ENCODE measurements at regions not wholly inside any gene's neighbourhood (a gene's known extent, or its start where the extent isn't known, plus 50 kb on each side); places are given as distances from the start of the nearest gene placed in this dataset.

DNA sequence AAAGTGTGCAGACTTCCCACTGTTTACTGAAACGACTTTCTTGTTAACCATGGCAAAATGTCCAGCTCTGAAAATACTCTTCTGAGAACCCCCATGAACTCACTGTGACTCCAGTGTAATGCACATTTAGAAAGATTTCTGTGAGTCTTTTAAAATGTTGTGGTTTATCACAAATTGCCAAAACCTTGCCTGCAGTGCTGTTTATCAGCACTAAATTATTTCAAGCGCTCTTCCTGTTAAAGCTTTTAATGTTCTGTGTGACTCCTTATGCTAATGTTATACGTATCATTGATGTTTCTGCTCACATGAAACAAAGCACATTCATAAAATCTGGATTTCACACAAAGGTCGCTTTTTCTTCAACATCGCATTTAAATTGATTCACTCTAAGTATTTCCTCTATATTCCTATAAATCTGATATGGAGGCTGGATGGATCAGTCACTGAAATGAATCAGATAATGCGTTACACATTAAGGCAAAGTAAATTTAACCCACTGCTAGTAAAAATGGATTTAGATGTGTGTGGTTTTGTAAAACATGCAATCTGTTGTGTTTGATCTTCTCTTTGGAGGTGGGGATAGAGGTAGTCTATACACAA, 521.2 kb downstream of the NYAP2 start:
- H3K14ac ChIP-seq (ENCODE audit: low read length in 2 of 2): no peak overlapping the region
- H2BK12ac ChIP-seq (ENCODE audit: low read length in 2 of 2): no peak overlapping the region
- no peaks in the 10 kb centered on the region for H3K79me1 ChIP-seq (replicated peaks; ENCODE audit: low read length, poor library complexity, severe bottlenecking)
- no peak overlapping the region for H2AK5ac ChIP-seq (ENCODE audit: low read length, severe bottlenecking)
- no peak overlapping the region for H4K91ac ChIP-seq (ENCODE audit: low read length)
- no peaks in the 10 kb centered on the region for H3K36me3 ChIP-seq (ENCODE audit: control insufficient read depth in 1 of 2, insufficient read depth in 2 of 2, low read depth in 1 of 2, low read length in 2 of 2)
- no peak overlapping the region for H2BK15ac ChIP-seq (ENCODE audit: low read depth, poor library complexity, severe bottlenecking)
- WGBS: 88% methylated on average over 2 of the region's 6 CpGs
- H4K8ac ChIP-seq (ENCODE audit: low read length): no peak overlapping the region
- H3K27me3 ChIP-seq (ENCODE audit: control insufficient read depth in 1 of 2, insufficient read depth in 1 of 2, low read length in 2 of 2): no peaks in the 10 kb centered on the region
- H2AFZ ChIP-seq (ENCODE audit: low read depth, low read length): no peak overlapping the region
- no peak overlapping the region for H3K9ac ChIP-seq (ENCODE audit: low read length)
- no peak overlapping the region for H2BK5ac ChIP-seq (ENCODE audit: low read depth, low read length, poor library complexity, severe bottlenecking)
- H3K4me1 ChIP-seq (ENCODE audit: control insufficient read depth, insufficient read depth, low read depth, low read length): no peaks in the 10 kb centered on the region
- no peak overlapping the region for H3K4ac ChIP-seq (ENCODE audit: low read depth in 1 of 2, low read length in 2 of 2)
- DNase-seq: no peak
- no peak overlapping the region for H3K23ac ChIP-seq (ENCODE audit: low read length in 2 of 2)
- no peak overlapping the region for H3K4me3 ChIP-seq (ENCODE audit: insufficient read depth in 1 of 2, low read depth in 1 of 2, low read length in 2 of 2)
- H3K9me3 ChIP-seq (ENCODE audit: control insufficient read depth, low read length): peaks cover 14% of the 10 kb centered on the region
- H3K18ac ChIP-seq (ENCODE audit: low read depth in 1 of 2, low read length in 2 of 2): no peak overlapping the region
- no peak overlapping the region for H2BK120ac ChIP-seq (ENCODE audit: low read depth, low read length)
- H3K27ac ChIP-seq (ENCODE audit: low read length, poor library complexity, severe bottlenecking): no peak overlapping the region
- no peak overlapping the region for H3K4me2 ChIP-seq (ENCODE audit: low read length, poor library complexity, severe bottlenecking)

DNA sequence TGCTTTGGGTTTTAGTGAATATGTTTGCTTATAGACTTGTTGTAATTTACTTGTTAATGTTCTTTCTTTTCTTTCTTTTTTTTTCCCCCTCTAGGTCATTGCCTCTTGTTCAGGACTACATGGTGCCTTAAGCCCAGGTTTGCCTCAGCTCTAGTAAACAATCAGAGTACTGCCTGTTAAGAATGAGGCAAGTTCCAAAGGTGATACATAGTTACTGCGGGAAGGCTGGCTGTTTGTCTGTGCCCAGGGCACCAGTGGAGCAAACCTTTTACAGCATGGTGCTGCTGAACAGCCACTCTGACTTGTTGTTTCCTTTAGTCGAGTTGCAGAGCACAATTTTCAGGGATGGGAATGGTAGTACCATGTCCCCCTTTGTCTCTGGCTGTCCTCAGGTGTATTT, 517.2 kb downstream of the NYAP2 start:
- Histone ChIP-seq H3K9ac (ENCODE audit: low read length) (no peak overlapping the region), H3K4me2 (ENCODE audit: low read length, poor library complexity, severe bottlenecking) (no peak overlapping the region), H2BK120ac (ENCODE audit: low read depth, low read length) (no peak overlapping the region), H2AK5ac (ENCODE audit: low read length, severe bottlenecking) (no peak overlapping the region), H2BK5ac (ENCODE audit: low read depth, low read length, poor library complexity, severe bottlenecking) (no peak overlapping the region), H3K23ac (ENCODE audit: low read length in 2 of 2) (no peak overlapping the region), H2BK12ac (ENCODE audit: low read length in 2 of 2) (no peak overlapping the region), H3K4me3 (ENCODE audit: insufficient read depth in 1 of 2, low read depth in 1 of 2, low read length in 2 of 2) (no peak overlapping the region), H3K27ac (ENCODE audit: low read length, poor library complexity, severe bottlenecking) (no peak overlapping the region), H2BK15ac (ENCODE audit: low read depth, poor library complexity, severe bottlenecking) (no peak overlapping the region), H3K18ac (ENCODE audit: low read depth in 1 of 2, low read length in 2 of 2) (no peak overlapping the region), H4K8ac (ENCODE audit: low read length) (no peak overlapping the region), H3K36me3 (ENCODE audit: control insufficient read depth in 1 of 2, insufficient read depth in 2 of 2, low read depth in 1 of 2, low read length in 2 of 2) (no peaks in the 10 kb centered on the region), H3K4ac (ENCODE audit: low read depth in 1 of 2, low read length in 2 of 2) (no peak overlapping the region), H3K27me3 (ENCODE audit: control insufficient read depth in 1 of 2, insufficient read depth in 1 of 2, low read length in 2 of 2) (no peaks in the 10 kb centered on the region), H2AFZ (ENCODE audit: low read depth, low read length) (no peak overlapping the region), H3K9me3 (ENCODE audit: control insufficient read depth, low read length) (peaks cover 14% of the 10 kb centered on the region), H4K91ac (ENCODE audit: low read length) (no peak overlapping the region), H3K79me1 (replicated peaks; ENCODE audit: low read length, poor library complexity, severe bottlenecking) (no peaks in the 10 kb centered on the region), H3K14ac (ENCODE audit: low read length in 2 of 2) (no peak overlapping the region), H3K4me1 (ENCODE audit: control insufficient read depth, insufficient read depth, low read depth, low read length) (no peaks in the 10 kb centered on the region)
- no peak for DNase-seq
- 62% methylated on average over 2 of the region's 2 CpGs for WGBS

DNA sequence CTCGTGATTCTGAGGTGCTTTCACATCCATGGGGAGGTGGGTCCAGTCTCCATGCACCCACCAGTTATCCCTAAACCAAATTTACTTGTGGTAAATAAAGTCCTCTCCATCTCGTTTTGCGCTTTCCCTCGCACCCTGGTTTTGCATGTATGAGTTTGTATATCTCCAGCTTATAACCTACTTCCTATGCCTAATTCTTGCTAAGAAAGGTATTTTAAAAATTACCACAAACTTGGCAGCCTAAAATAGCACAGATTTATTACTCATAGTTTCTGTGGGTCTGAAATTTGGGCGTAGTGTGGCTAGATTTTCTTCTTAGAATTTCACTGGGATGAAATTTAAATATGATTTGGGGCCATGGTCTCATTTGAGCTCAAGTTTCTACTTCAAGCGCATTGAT, 511.5 kb downstream of the NYAP2 start:
- 83% methylated on average over 3 of the region's 6 CpGs for WGBS
- Histone ChIP-seq H3K4me3 (ENCODE audit: insufficient read depth in 1 of 2, low read depth in 1 of 2, low read length in 2 of 2) (no peak overlapping the region), H3K27ac (ENCODE audit: low read length, poor library complexity, severe bottlenecking) (no peak overlapping the region), H3K9ac (ENCODE audit: low read length) (no peak overlapping the region), H3K36me3 (ENCODE audit: control insufficient read depth in 1 of 2, insufficient read depth in 2 of 2, low read depth in 1 of 2, low read length in 2 of 2) (no peaks in the 10 kb centered on the region), H3K4ac (ENCODE audit: low read depth in 1 of 2, low read length in 2 of 2) (no peak overlapping the region), H4K91ac (ENCODE audit: low read length) (no peak overlapping the region), H3K23ac (ENCODE audit: low read length in 2 of 2) (no peak overlapping the region), H3K79me1 (replicated peaks; ENCODE audit: low read length, poor library complexity, severe bottlenecking) (no peaks in the 10 kb centered on the region), H3K18ac (ENCODE audit: low read depth in 1 of 2, low read length in 2 of 2) (no peak overlapping the region), H3K14ac (ENCODE audit: low read length in 2 of 2) (no peak overlapping the region), H2AK5ac (ENCODE audit: low read length, severe bottlenecking) (no peak overlapping the region), H2BK12ac (ENCODE audit: low read length in 2 of 2) (no peak overlapping the region), H3K27me3 (ENCODE audit: control insufficient read depth in 1 of 2, insufficient read depth in 1 of 2, low read length in 2 of 2) (no peaks in the 10 kb centered on the region), H2BK15ac (ENCODE audit: low read depth, poor library complexity, severe bottlenecking) (no peak overlapping the region), H2AFZ (ENCODE audit: low read depth, low read length) (no peak overlapping the region), H2BK5ac (ENCODE audit: low read depth, low read length, poor library complexity, severe bottlenecking) (no peak overlapping the region), H3K4me1 (ENCODE audit: control insufficient read depth, insufficient read depth, low read depth, low read length) (no peaks in the 10 kb centered on the region), H2BK120ac (ENCODE audit: low read depth, low read length) (no peak overlapping the region), H4K8ac (ENCODE audit: low read length) (no peak overlapping the region), H3K9me3 (ENCODE audit: control insufficient read depth, low read length) (no peaks in the 10 kb centered on the region), H3K4me2 (ENCODE audit: low read length, poor library complexity, severe bottlenecking) (no peak overlapping the region)
- no peak for DNase-seq

DNA sequence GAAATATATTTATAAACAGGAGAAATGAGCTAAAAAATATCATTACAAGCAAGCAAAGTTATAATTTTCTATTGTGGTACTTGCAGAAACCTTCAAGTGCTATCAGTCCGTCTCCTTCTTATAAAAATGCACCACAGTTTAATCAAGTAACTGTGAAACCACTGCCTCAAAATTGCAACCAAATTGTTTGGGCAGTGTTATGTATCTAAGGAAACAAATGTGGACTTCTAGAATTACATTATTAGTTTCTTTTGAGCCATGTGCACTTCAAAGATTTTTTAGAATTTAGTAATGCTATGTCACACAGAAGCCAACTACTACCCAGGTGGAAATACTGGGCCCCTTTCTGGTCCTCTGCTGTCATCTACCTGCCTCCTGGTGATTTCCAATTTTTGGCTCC, 495.6 kb downstream of the NYAP2 start:
- Histone ChIP-seq H4K91ac (ENCODE audit: low read length) (no peak overlapping the region), H3K4me2 (ENCODE audit: low read length, poor library complexity, severe bottlenecking) (no peak overlapping the region), H2BK5ac (ENCODE audit: low read depth, low read length, poor library complexity, severe bottlenecking) (no peak overlapping the region), H3K4ac (ENCODE audit: low read depth in 1 of 2, low read length in 2 of 2) (no peak overlapping the region), H3K9me3 (ENCODE audit: control insufficient read depth, low read length) (no peaks in the 10 kb centered on the region), H3K18ac (ENCODE audit: low read depth in 1 of 2, low read length in 2 of 2) (no peak overlapping the region), H2BK120ac (ENCODE audit: low read depth, low read length) (peak overlapping the region; percentile 73), H2AK5ac (ENCODE audit: low read length, severe bottlenecking) (peak overlapping the region; percentile 39), H3K4me1 (ENCODE audit: control insufficient read depth, insufficient read depth, low read depth, low read length) (no peaks in the 10 kb centered on the region), H3K4me3 (ENCODE audit: insufficient read depth in 1 of 2, low read depth in 1 of 2, low read length in 2 of 2) (no peak overlapping the region), H3K9ac (ENCODE audit: low read length) (peak overlapping the region; percentile 75), H3K23ac (ENCODE audit: low read length in 2 of 2) (no peak overlapping the region), H3K27me3 (ENCODE audit: control insufficient read depth in 1 of 2, insufficient read depth in 1 of 2, low read length in 2 of 2) (no peaks in the 10 kb centered on the region), H3K27ac (ENCODE audit: low read length, poor library complexity, severe bottlenecking) (peak overlapping the region; percentile 25), H2BK15ac (ENCODE audit: low read depth, poor library complexity, severe bottlenecking) (no peak overlapping the region), H4K8ac (ENCODE audit: low read length) (no peak overlapping the region), H3K14ac (ENCODE audit: low read length in 2 of 2) (no peak overlapping the region), H3K79me1 (replicated peaks; ENCODE audit: low read length, poor library complexity, severe bottlenecking) (no peaks in the 10 kb centered on the region), H2AFZ (ENCODE audit: low read depth, low read length) (no peak overlapping the region), H3K36me3 (ENCODE audit: control insufficient read depth in 1 of 2, insufficient read depth in 2 of 2, low read depth in 1 of 2, low read length in 2 of 2) (no peaks in the 10 kb centered on the region), H2BK12ac (ENCODE audit: low read length in 2 of 2) (no peak overlapping the region)
- WGBS: no CpG with 5 or more reads among the region's 1 CpG
- DNase-seq: peak; percentile 49

All from mesenchymal stem cell (in vitro differentiated cells and primary cell).